Stimulated activated naive CD8-positive, alpha-beta T cell treated with anti-CD3 and anti-CD28 coated beads, Interleukin-15, Interleukin-2, amounts not matched to agents 100 ng/mL and 50 ng/mL, for 24 hours (primary cell): ENCODE measurements at regions not wholly inside any gene's neighbourhood (a gene's known extent, or its start where the extent isn't known, plus 50 kb on each side); places are given as distances from the start of the nearest gene placed in this dataset.

Source experiments
- H3K27ac Mint-ChIP-seq: one replicate; pipeline ENCODE4 v1.8.0; 2021; ENCODE audit warnings: mild to moderate bottlenecking, mixed read lengths
- H3K27me3 Mint-ChIP-seq: one replicate; pipeline ENCODE4 v1.8.0; 2021; ENCODE audit warnings: mixed read lengths
- H3K36me3 Mint-ChIP-seq: one replicate; pipeline ENCODE4 v1.8.0; 2021; ENCODE audit warnings: low read depth, mixed read lengths
- H3K4me1 Mint-ChIP-seq: one replicate; pipeline ENCODE4 v1.8.0; 2021; ENCODE audit warnings: low read depth, mixed read lengths
- H3K4me3 Mint-ChIP-seq: one replicate; pipeline ENCODE4 v1.8.0; 2021; ENCODE audit warnings: mild to moderate bottlenecking, mixed read lengths
- H3K9me3 Mint-ChIP-seq: one replicate; pipeline ENCODE4 v1.8.0; 2021; ENCODE audit warnings: mixed read lengths

GRCh38 chr5:66327008-66327407 lies 182.9 kb downstream of the SREK1 start:
- no peak overlapping the region for H3K4me3 Mint-ChIP-seq
- no peaks in the 10 kb centered on the region for H3K36me3 Mint-ChIP-seq
- H3K27ac Mint-ChIP-seq, result no peak overlapping the region
- H3K9me3 Mint-ChIP-seq, result peaks cover 4% of the 10 kb centered on the region
- H3K27me3 Mint-ChIP-seq, result no peaks in the 10 kb centered on the region
- peaks cover 7% of the 10 kb centered on the region for H3K4me1 Mint-ChIP-seq

GRCh38 chr5:66329078-66329477 lies 185.0 kb downstream of the SREK1 start:
- Mint-ChIP-seq H3K27ac (no peak overlapping the region), H3K4me1 (peaks cover 7% of the 10 kb centered on the region), H3K9me3 (peaks cover 4% of the 10 kb centered on the region), H3K36me3 (no peaks in the 10 kb centered on the region), H3K4me3 (no peak overlapping the region), H3K27me3 (no peaks in the 10 kb centered on the region)

- Mint-ChIP-seq H3K4me3 (no peak overlapping the region), H3K27ac (no peak overlapping the region), H3K4me1 (peaks cover 7% of the 10 kb centered on the region), H3K27me3 (peaks cover 11% of the 10 kb centered on the region), H3K36me3 (no peaks in the 10 kb centered on the region), H3K9me3 (peaks cover 4% of the 10 kb centered on the region)
Measured at GRCh38 chr5:66333192-66333591, 189.1 kb downstream of the SREK1 start.

- H3K36me3 Mint-ChIP-seq, result no peaks in the 10 kb centered on the region
- H3K4me3 Mint-ChIP-seq, result no peak overlapping the region
- H3K4me1 Mint-ChIP-seq, result no peaks in the 10 kb centered on the region
- H3K27ac Mint-ChIP-seq, result no peak overlapping the region
- peaks cover 11% of the 10 kb centered on the region for H3K27me3 Mint-ChIP-seq
- H3K9me3 Mint-ChIP-seq, result no peaks in the 10 kb centered on the region
Measured at GRCh38 chr5:66337626-66338226, 193.6 kb downstream of the SREK1 start.

- Mint-ChIP-seq H3K4me3 (no peak overlapping the region), H3K9me3 (no peaks in the 10 kb centered on the region), H3K4me1 (no peaks in the 10 kb centered on the region), H3K27me3 (peaks cover 11% of the 10 kb centered on the region), H3K36me3 (no peaks in the 10 kb centered on the region), H3K27ac (no peak overlapping the region)
Measured at GRCh38 chr5:66338828-66339227, 194.7 kb downstream of the SREK1 start.

GRCh38 chr5:66339896-66340295 lies 195.8 kb downstream of the SREK1 start:
- H3K4me3 Mint-ChIP-seq, result no peak overlapping the region
- H3K27me3 Mint-ChIP-seq, result peaks cover 11% of the 10 kb centered on the region
- H3K4me1 Mint-ChIP-seq, result no peaks in the 10 kb centered on the region
- no peaks in the 10 kb centered on the region for H3K9me3 Mint-ChIP-seq
- H3K27ac Mint-ChIP-seq, result no peak overlapping the region
- no peaks in the 10 kb centered on the region for H3K36me3 Mint-ChIP-seq

GRCh38 chr5:66340786-66341185 lies 196.7 kb downstream of the SREK1 start:
- no peaks in the 10 kb centered on the region for H3K4me1 Mint-ChIP-seq
- no peak overlapping the region for H3K27ac Mint-ChIP-seq
- H3K27me3 Mint-ChIP-seq, result peaks cover 9% of the 10 kb centered on the region
- H3K4me3 Mint-ChIP-seq, result no peak overlapping the region
- no peaks in the 10 kb centered on the region for H3K36me3 Mint-ChIP-seq
- no peaks in the 10 kb centered on the region for H3K9me3 Mint-ChIP-seq

- Mint-ChIP-seq H3K4me1 (no peaks in the 10 kb centered on the region), H3K27ac (no peak overlapping the region), H3K9me3 (no peaks in the 10 kb centered on the region), H3K27me3 (peaks cover 4% of the 10 kb centered on the region), H3K4me3 (no peak overlapping the region), H3K36me3 (no peaks in the 10 kb centered on the region)
Measured at GRCh38 chr5:66342341-66342880, 198.3 kb downstream of the SREK1 start.

GRCh38 chr5:66343370-66344071 lies 199.4 kb downstream of the SREK1 start:
- Mint-ChIP-seq H3K36me3 (no peaks in the 10 kb centered on the region), H3K9me3 (no peaks in the 10 kb centered on the region), H3K4me1 (no peaks in the 10 kb centered on the region), H3K27me3 (peaks cover 13% of the 10 kb centered on the region), H3K4me3 (no peak overlapping the region), H3K27ac (no peak overlapping the region)

GRCh38 chr5:66344544-66344943 lies 200.4 kb downstream of the SREK1 start:
- Mint-ChIP-seq H3K27ac (no peak overlapping the region), H3K36me3 (no peaks in the 10 kb centered on the region), H3K9me3 (no peaks in the 10 kb centered on the region), H3K4me3 (no peak overlapping the region), H3K4me1 (no peaks in the 10 kb centered on the region), H3K27me3 (peaks cover 14% of the 10 kb centered on the region)

- Mint-ChIP-seq H3K36me3 (no peaks in the 10 kb centered on the region), H3K27me3 (peaks cover 14% of the 10 kb centered on the region), H3K9me3 (no peaks in the 10 kb centered on the region), H3K4me3 (no peak overlapping the region), H3K27ac (no peak overlapping the region), H3K4me1 (no peaks in the 10 kb centered on the region)
Measured at GRCh38 chr5:66345281-66345680, 201.2 kb downstream of the SREK1 start.

- Mint-ChIP-seq H3K27me3 (peaks cover 19% of the 10 kb centered on the region), H3K36me3 (no peaks in the 10 kb centered on the region), H3K9me3 (no peaks in the 10 kb centered on the region), H3K27ac (no peak overlapping the region), H3K4me1 (no peaks in the 10 kb centered on the region), H3K4me3 (no peak overlapping the region)
Measured at GRCh38 chr5:66346869-66347268, 202.8 kb downstream of the SREK1 start.

- Mint-ChIP-seq H3K9me3 (no peaks in the 10 kb centered on the region), H3K4me3 (no peak overlapping the region), H3K4me1 (no peaks in the 10 kb centered on the region), H3K36me3 (no peaks in the 10 kb centered on the region), H3K27me3 (peaks cover 19% of the 10 kb centered on the region), H3K27ac (no peak overlapping the region)
Measured at GRCh38 chr5:66348387-66349125, 204.5 kb downstream of the SREK1 start.

- peaks cover 21% of the 10 kb centered on the region for H3K27me3 Mint-ChIP-seq
- no peak overlapping the region for H3K27ac Mint-ChIP-seq
- H3K9me3 Mint-ChIP-seq, result no peaks in the 10 kb centered on the region
- H3K4me1 Mint-ChIP-seq, result no peaks in the 10 kb centered on the region
- H3K36me3 Mint-ChIP-seq, result no peaks in the 10 kb centered on the region
- no peak overlapping the region for H3K4me3 Mint-ChIP-seq
Measured at GRCh38 chr5:66351813-66352212, 207.7 kb downstream of the SREK1 start.

- H3K36me3 Mint-ChIP-seq, result no peaks in the 10 kb centered on the region
- H3K9me3 Mint-ChIP-seq, result no peaks in the 10 kb centered on the region
- peaks cover 12% of the 10 kb centered on the region for H3K27me3 Mint-ChIP-seq
Measured at GRCh38 chr5:66353186-66353585, 209.1 kb downstream of the SREK1 start.

More at GRCh38 chr5:66353186-66353585, 209.1 kb downstream of the SREK1 start:
- Mint-ChIP-seq H3K27ac (no peak overlapping the region), H3K4me1 (no peaks in the 10 kb centered on the region), H3K4me3 (no peak overlapping the region)
